HL-60 (cell line): ENCODE measurements at regions not wholly inside any gene's neighbourhood (a gene's known extent, or its start where the extent isn't known, plus 50 kb on each side); places are given as distances from the start of the nearest gene placed in this dataset.

Experiments
- CTCF ChIP-seq: IDR thresholded peaks from one replicate; pipeline ENCODE4 v1.5.1; 2011; ENCODE audit warnings: low read length, control low read depth, inconsistent platforms; ENCODE audit not compliant: insufficient read depth
- POLR2AphosphoS5 ChIP-seq: IDR thresholded peaks from 2 replicates; pipeline ENCODE4 v1.6.1; 2012; ENCODE audit warnings: low read depth

- TF ChIP-seq CTCF (no peak), POLR2AphosphoS5 (no peak)
These were observed 482.8 kb upstream of the TBX3 start for GRCh38 chr12:115166698-115167315.
